Astrocyte (in vitro differentiated cells and primary cell): ENCODE measurements at regions not wholly inside any gene's neighbourhood (a gene's known extent, or its start where the extent isn't known, plus 50 kb on each side); places are given as distances from the start of the nearest gene placed in this dataset.

Experiments used
- EZH2 ChIP-seq: IDR thresholded peaks from 2 replicates; pipeline ENCODE4 v1.6.1; 2012; ENCODE audit warnings: mild to moderate bottlenecking, low read length, inconsistent platforms; ENCODE audit not compliant: insufficient read depth
- TF ChIP-seq, protein P1 (sequence below): IDR thresholded peaks from 2 replicates; pipeline ENCODE4 v1.5.1; 2011; ENCODE audit warnings: low read depth, mild to moderate bottlenecking, inconsistent platforms, low read length, moderate library complexity; ENCODE audit not compliant: insufficient read depth

- no peak for TF ChIP-seq EZH2
- TF ChIP-seq, protein P1, sequence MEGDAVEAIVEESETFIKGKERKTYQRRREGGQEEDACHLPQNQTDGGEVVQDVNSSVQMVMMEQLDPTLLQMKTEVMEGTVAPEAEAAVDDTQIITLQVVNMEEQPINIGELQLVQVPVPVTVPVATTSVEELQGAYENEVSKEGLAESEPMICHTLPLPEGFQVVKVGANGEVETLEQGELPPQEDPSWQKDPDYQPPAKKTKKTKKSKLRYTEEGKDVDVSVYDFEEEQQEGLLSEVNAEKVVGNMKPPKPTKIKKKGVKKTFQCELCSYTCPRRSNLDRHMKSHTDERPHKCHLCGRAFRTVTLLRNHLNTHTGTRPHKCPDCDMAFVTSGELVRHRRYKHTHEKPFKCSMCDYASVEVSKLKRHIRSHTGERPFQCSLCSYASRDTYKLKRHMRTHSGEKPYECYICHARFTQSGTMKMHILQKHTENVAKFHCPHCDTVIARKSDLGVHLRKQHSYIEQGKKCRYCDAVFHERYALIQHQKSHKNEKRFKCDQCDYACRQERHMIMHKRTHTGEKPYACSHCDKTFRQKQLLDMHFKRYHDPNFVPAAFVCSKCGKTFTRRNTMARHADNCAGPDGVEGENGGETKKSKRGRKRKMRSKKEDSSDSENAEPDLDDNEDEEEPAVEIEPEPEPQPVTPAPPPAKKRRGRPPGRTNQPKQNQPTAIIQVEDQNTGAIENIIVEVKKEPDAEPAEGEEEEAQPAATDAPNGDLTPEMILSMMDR: no peak
These were observed 101.7 kb downstream of the ZIC5 start for GRCh38 chr13:99869830-99870229.
